ENCODE measurements at regions not wholly inside any gene's neighbourhood (a gene's known extent, or its start where the extent isn't known, plus 50 kb on each side); places are given as distances from the start of the nearest gene placed in this dataset.
"Not testable (repeated sequence)": the region's sequence is repeated elsewhere in the genome, so short reads cannot be mapped to it uniquely, and the experiment has no call there.

DNA sequence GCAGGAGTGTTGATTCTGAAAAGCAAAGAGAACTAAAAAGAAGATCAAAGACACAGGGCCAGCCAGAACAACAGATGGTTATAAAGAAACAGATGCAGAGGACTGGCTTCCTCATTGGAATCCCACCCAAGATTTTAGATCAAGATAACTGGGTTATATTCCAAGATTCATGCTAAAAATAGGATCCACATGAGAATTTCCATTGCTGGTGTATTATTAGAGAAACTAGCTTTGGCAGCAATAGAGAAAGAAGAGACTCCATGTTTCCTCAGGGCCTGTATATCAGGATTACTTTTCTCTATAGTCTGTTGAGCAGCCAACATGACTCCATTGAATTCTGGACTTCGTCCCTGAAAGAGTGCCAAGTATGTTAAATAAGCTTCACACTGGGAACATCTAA, 367.3 kb downstream of the TUSC1 start:
- DNase-seq = no peak
- no peak for ATAC-seq (ENCODE audit: insufficient read depth, low FRiP score)

DNA sequence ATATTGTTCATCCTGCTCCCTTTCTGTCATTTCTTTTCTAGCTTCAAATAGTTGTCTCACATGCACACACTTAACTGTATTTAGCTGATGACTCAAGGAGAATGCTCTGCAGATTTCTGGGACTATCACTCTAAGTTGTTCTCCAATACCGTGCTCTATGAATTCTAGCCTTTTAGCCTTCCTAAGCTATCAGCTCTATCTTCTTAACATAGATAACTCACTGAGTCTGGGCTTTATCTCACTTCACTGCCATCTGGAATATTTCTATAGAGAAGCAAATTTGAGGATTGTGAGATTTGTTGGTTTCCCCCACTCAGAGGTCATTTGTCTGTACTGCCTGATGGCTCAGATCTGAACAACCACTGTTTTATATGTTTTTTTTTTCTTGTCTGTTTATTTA, 369.7 kb downstream of the TUSC1 start:
- Histone ChIP-seq H3K9me3 (ENCODE audit: control insufficient read depth in 4 of 4, insufficient read depth in 3 of 4, low read length in 3 of 4) (peaks cover 0 to 4% (median 0%) of the 10 kb centered on the region in 4 donors), H3K4me3 (no peak overlapping the region), H3K36me3 (ENCODE audit: control insufficient read depth in 4 of 4, insufficient read depth in 4 of 4, low read length in 4 of 4) (no peaks in the 10 kb centered on the region), H3K27ac (ENCODE audit: low read depth in 1 of 2, low read length in 1 of 2) (no peak overlapping the region), H3K4me1 (ENCODE audit: control insufficient read depth in 5 of 5, insufficient read depth in 5 of 5, low read length in 5 of 5) (no peaks in the 10 kb centered on the region), H3K9ac (ENCODE audit: insufficient read depth in 1 of 2, low read length in 2 of 2) (no peak overlapping the region), H3K27me3 (ENCODE audit: control insufficient read depth in 3 of 3, insufficient read depth in 3 of 3, low read length in 2 of 3) (no peaks in the 10 kb centered on the region)
- 83 to 90% methylated on average over 1 of the region's 1 CpG for WGBS, 2 donors
- DNase-seq = no peak
- no peak for ATAC-seq (ENCODE audit: insufficient read depth, low FRiP score)
- TF ChIP-seq, protein P1, sequence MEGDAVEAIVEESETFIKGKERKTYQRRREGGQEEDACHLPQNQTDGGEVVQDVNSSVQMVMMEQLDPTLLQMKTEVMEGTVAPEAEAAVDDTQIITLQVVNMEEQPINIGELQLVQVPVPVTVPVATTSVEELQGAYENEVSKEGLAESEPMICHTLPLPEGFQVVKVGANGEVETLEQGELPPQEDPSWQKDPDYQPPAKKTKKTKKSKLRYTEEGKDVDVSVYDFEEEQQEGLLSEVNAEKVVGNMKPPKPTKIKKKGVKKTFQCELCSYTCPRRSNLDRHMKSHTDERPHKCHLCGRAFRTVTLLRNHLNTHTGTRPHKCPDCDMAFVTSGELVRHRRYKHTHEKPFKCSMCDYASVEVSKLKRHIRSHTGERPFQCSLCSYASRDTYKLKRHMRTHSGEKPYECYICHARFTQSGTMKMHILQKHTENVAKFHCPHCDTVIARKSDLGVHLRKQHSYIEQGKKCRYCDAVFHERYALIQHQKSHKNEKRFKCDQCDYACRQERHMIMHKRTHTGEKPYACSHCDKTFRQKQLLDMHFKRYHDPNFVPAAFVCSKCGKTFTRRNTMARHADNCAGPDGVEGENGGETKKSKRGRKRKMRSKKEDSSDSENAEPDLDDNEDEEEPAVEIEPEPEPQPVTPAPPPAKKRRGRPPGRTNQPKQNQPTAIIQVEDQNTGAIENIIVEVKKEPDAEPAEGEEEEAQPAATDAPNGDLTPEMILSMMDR (IDR thresholded peaks at IDR 0.05; ENCODE audit: control extremely low read depth, extremely low read depth) = no peak

More for the DNA sequence above, 367.3 kb downstream of the TUSC1 start:
- TF ChIP-seq, protein P1 (IDR thresholded peaks at IDR 0.05; ENCODE audit: control extremely low read depth, extremely low read depth) = no peak
- no peaks in the 10 kb centered on the region for H3K4me1 ChIP-seq (ENCODE audit: control insufficient read depth in 5 of 5, insufficient read depth in 5 of 5, low read length in 5 of 5)
- H3K27me3 ChIP-seq (ENCODE audit: control insufficient read depth in 3 of 3, insufficient read depth in 3 of 3, low read length in 2 of 3) = no peaks in the 10 kb centered on the region
- H3K27ac ChIP-seq (ENCODE audit: low read depth in 1 of 2, low read length in 1 of 2) = no peak overlapping the region
- no peak overlapping the region for H3K9ac ChIP-seq (ENCODE audit: insufficient read depth in 1 of 2, low read length in 2 of 2)
- H3K36me3 ChIP-seq (ENCODE audit: control insufficient read depth in 4 of 4, insufficient read depth in 4 of 4, low read length in 4 of 4) = no peaks in the 10 kb centered on the region
- 79 to 85% methylated on average over 1 of the region's 1 CpG for WGBS, 2 donors
- peaks cover 0 to 4% (median 0%) of the 10 kb centered on the region in 4 donors for H3K9me3 ChIP-seq (ENCODE audit: control insufficient read depth in 4 of 4, insufficient read depth in 3 of 4, low read length in 3 of 4)
- H3K4me3 ChIP-seq = no peak overlapping the region

DNA sequence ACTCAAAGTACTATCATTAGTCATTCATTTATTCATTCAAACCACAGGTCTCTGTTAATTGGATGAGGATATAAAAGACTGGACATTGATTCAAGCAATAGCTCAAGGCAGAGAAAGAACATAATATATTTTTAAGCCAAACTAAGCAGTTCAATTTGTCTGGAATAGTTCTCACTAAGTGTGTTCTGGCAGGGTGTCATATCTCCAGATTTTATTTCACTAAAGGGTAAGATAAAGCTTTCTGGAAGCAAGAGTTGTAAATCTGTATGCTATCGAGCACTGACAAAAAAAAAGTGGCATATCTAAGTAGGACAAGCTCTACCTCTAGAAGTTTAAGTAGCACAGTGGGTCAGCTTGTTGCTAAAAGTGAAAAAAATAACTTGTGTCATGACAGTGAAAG, 375.6 kb downstream of the TUSC1 start:
- ATAC-seq (ENCODE audit: insufficient read depth, low FRiP score) (no peak), DNase-seq (peak in 1 of 3 donors; percentile 25)
- Histone ChIP-seq H3K36me3 (ENCODE audit: control insufficient read depth in 4 of 4, insufficient read depth in 4 of 4, low read length in 4 of 4) (no peaks in the 10 kb centered on the region), H3K9ac (ENCODE audit: insufficient read depth in 1 of 2, low read length in 2 of 2) (no peak overlapping the region), H3K4me1 (ENCODE audit: control insufficient read depth in 5 of 5, insufficient read depth in 5 of 5, low read length in 5 of 5) (no peaks in the 10 kb centered on the region), H3K9me3 (ENCODE audit: control insufficient read depth in 4 of 4, insufficient read depth in 3 of 4, low read length in 3 of 4) (no peaks in the 10 kb centered on the region), H3K27ac (ENCODE audit: low read depth in 1 of 2, low read length in 1 of 2) (no peak overlapping the region), H3K27me3 (ENCODE audit: control insufficient read depth in 3 of 3, insufficient read depth in 3 of 3, low read length in 2 of 3) (no peaks in the 10 kb centered on the region), H3K4me3 (no peak overlapping the region)
- TF ChIP-seq, protein P1 (IDR thresholded peaks at IDR 0.05; ENCODE audit: control extremely low read depth, extremely low read depth) = no peak
- 36 to 76% methylated on average over 1 of the region's 1 CpG for WGBS, 2 donors

DNA sequence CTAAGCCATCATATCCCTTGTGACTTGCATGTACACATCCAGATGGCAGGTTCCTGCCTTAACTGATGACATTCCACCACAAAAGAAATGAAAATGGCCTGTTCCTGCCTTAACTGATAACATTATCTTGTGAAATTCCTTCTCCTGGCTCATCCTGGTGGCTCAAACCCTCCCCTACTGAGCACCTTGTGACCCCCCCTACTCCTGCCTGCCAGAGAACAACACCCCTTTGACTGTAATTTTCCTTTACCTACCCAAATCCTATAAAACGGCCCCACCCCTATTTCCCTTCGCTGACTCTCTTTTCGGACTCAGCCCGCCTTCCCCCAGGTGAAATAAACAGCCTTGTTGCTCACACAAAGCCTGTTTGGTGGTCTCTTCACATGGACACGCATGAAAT, 390.0 kb downstream of the TUSC1 start:
- not testable (repeated sequence) for H3K36me3 ChIP-seq (ENCODE audit: control insufficient read depth in 4 of 4, insufficient read depth in 4 of 4, low read length in 4 of 4); H3K4me3 ChIP-seq; H3K27me3 ChIP-seq (ENCODE audit: control insufficient read depth in 3 of 3, insufficient read depth in 3 of 3, low read length in 2 of 3); H3K27ac ChIP-seq (ENCODE audit: low read depth in 1 of 2, low read length in 1 of 2); H3K4me1 ChIP-seq (ENCODE audit: control insufficient read depth in 5 of 5, insufficient read depth in 5 of 5, low read length in 5 of 5); H3K9me3 ChIP-seq (ENCODE audit: control insufficient read depth in 4 of 4, insufficient read depth in 3 of 4, low read length in 3 of 4); DNase-seq; H3K9ac ChIP-seq (ENCODE audit: insufficient read depth in 1 of 2, low read length in 2 of 2); ATAC-seq (ENCODE audit: insufficient read depth, low FRiP score)
- WGBS, 2 donors = 84 to 88% methylated on average over 5 of the region's 5 CpGs

All from lung (tissue), 11 donors.